Breast epithelium (tissue), 3 donors: ENCODE measurements at regions not wholly inside any gene's neighbourhood (a gene's known extent, or its start where the extent isn't known, plus 50 kb on each side); places are given as distances from the start of the nearest gene placed in this dataset.

Source experiments
- POLR2A ChIP-seq: fragments of 450-650 bp; IDR thresholded peaks from one replicate; pipeline ENCODE4 v1.6.1; 2016; ENCODE audit warnings: antibody characterized with exemption, mild to moderate bottlenecking, moderate library complexity
- POLR2AphosphoS5 ChIP-seq, 3 donors: sonication (generic); formaldehyde crosslinking; IDR thresholded peaks; one replicate each; pipeline ENCODE4 v1.6.1; 2017; ENCODE audit warnings: antibody characterized with exemption in 3 of 3
- TF ChIP-seq, protein P1 (sequence below), 3 donors: fragments of 450-650 bp; IDR thresholded peaks; one replicate each; pipeline ENCODE4 v1.5.1; 2016 to 2017; ENCODE audit warnings: antibody characterized with exemption in 3 of 3, mild to moderate bottlenecking in 3 of 3, moderate library complexity in 3 of 3

GRCh38 chr10:33463011-33463410 lies 128.5 kb upstream of the NRP1 start:
- TF ChIP-seq, protein P1, sequence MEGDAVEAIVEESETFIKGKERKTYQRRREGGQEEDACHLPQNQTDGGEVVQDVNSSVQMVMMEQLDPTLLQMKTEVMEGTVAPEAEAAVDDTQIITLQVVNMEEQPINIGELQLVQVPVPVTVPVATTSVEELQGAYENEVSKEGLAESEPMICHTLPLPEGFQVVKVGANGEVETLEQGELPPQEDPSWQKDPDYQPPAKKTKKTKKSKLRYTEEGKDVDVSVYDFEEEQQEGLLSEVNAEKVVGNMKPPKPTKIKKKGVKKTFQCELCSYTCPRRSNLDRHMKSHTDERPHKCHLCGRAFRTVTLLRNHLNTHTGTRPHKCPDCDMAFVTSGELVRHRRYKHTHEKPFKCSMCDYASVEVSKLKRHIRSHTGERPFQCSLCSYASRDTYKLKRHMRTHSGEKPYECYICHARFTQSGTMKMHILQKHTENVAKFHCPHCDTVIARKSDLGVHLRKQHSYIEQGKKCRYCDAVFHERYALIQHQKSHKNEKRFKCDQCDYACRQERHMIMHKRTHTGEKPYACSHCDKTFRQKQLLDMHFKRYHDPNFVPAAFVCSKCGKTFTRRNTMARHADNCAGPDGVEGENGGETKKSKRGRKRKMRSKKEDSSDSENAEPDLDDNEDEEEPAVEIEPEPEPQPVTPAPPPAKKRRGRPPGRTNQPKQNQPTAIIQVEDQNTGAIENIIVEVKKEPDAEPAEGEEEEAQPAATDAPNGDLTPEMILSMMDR (IDR thresholded peaks at IDR 0.05): no peak
- TF ChIP-seq POLR2A: no peak
- no peak for TF ChIP-seq POLR2AphosphoS5 (IDR thresholded peaks at IDR 0.05)
